Stomach (tissue), 8 donors: ENCODE measurements at regions not wholly inside any gene's neighbourhood (a gene's known extent, or its start where the extent isn't known, plus 50 kb on each side); places are given as distances from the start of the nearest gene placed in this dataset.

Source experiments
- DNase-seq, 2 donors: peaks; one replicate each; pipeline versions ENCODE4 v3.0.0 to v3.0.0-alpha.2; 2013 to 2019
- H3K27ac ChIP-seq, 5 donors: fragments of 200-600 bp in 4 of 5; sonication (generic) in 4 of 5; one replicate each; pipeline ENCODE4 v1.5.1; 2013 to 2019; ENCODE audit warnings: mild to moderate bottlenecking in 1 of 5, moderate library complexity in 1 of 5
- H3K27me3 ChIP-seq, 3 donors: fragments of 200-600 bp; sonication (generic); one replicate each; pipeline ENCODE4 v1.5.1; 2017 to 2019; ENCODE audit warnings: mixed run types in 1 of 3
- H3K36me3 ChIP-seq, 4 donors: fragments of 200-600 bp; sonication (generic); 1 replicate in 3 of 4; 2 replicates in 1 of 4; pipeline ENCODE4 v1.5.1; 2016 to 2019
- H3K4me1 ChIP-seq, 4 donors: fragments of 200-600 bp; sonication (generic); one replicate each; pipeline ENCODE4 v1.5.1; 2016 to 2019
- H3K4me3 ChIP-seq, 4 donors: fragments of 200-600 bp; sonication (generic) in 3 of 4; one replicate each; pipeline ENCODE4 v1.5.1; 2016 to 2019; ENCODE audit warnings: mild to moderate bottlenecking in 1 of 4
- H3K9me3 ChIP-seq, 4 donors: fragments of 200-600 bp; sonication (generic); one replicate each; pipeline ENCODE4 v1.5.1; 2016 to 2019
- EP300 ChIP-seq: sonication (generic); formaldehyde crosslinking; IDR thresholded peaks from one replicate; pipeline ENCODE4 v1.6.1; 2017; ENCODE audit warnings: antibody characterized with exemption
- POLR2A ChIP-seq, 4 donors: fragments of 450-650 bp; IDR thresholded peaks; one replicate each; pipeline ENCODE4 v1.6.1; 2016; ENCODE audit warnings: antibody characterized with exemption in 4 of 4, control low read depth in 2 of 4, mild to moderate bottlenecking in 1 of 4, moderate library complexity in 1 of 4
- POLR2AphosphoS5 ChIP-seq, 3 donors: sonication (generic); formaldehyde crosslinking; IDR thresholded peaks; one replicate each; pipeline ENCODE4 v1.6.1; 2016; ENCODE audit warnings: antibody characterized with exemption in 3 of 3
- WGBS, 5 donors: extraction: QIAGEN DNeasy Blood & Tissue Kit in 3 of 5; methylation state at CpG; one replicate each; pipeline versions ENCODE4 v1.1.5 to v1.1.7; 2013 to 2018; 5-methylcytosine and 5-hydroxymethylcytosine counted together
- intact Hi-C: fragments of 100-400 bp; cut with DNase I; formaldehyde crosslinking; loops from one replicate; pipeline ENCODE4 v1.15.1; 2023; ENCODE audit warnings: low total_unique reads
- TF ChIP-seq, protein P1 (sequence below), 7 experiments: fragments of 450-650 bp in 4 of 7; fragments of 200-600 bp in 3 of 7; sonication (generic) in 3 of 7; IDR thresholded peaks; one replicate each; pipeline ENCODE4 v1.5.1; 2016 to 2019; ENCODE audit warnings: antibody characterized with exemption in 7 of 7, control low read depth in 2 of 7, mild to moderate bottlenecking in 1 of 7
- donor health status: healthy with polysubstance abuse.
- donor health status: Bipolar disorder and iron deficiency.
- donor health status: healthy.

DNA sequence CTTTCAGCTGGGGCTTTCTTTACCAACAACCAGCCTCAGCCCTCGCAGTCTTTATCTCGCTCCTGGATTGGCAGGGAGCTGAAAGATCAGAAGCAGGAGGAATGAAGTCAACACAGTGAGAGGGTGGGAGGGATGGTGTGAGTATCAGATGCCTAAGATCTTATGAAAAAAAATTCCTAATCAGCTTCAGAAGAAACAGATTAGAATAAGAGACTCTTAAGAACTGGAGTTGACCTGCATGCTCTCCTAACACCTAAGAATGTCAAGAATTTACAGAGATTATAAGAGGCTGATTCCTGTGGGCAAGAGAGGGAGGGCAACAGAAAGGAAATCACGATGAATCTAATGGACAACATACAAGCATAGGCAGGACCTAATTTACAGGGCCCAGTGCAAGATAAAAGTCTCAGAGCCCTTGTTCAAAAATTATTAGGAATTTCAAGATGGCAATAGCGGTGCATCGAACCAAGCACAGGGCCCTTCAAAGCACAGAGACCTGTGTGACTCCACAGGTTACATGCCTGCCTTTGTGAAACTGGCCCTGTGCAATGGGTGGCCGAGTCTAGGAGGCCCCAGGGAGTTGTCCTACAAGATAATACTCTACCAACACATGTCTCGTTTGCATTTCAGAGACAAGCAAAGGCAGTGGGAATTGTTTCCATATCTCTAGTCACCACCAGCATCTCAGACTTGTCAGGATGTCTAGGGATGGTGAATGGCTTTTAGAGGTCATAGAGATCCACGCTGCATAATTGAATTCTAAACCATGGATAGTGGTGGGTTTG is 65.3 kb upstream of the PPP2R5A start:
- intact Hi-C loops: no loop called here
- Histone ChIP-seq H3K27ac (peak overlapping the region in 1 of 5 donors; percentile 14), H3K27me3 (no peaks in the 10 kb centered on the region), H3K4me3 (no peak overlapping the region), H3K4me1 (peaks cover 16 to 29% (median 20%) of the 10 kb centered on the region in 4 donors), H3K36me3 (no peaks in the 10 kb centered on the region), H3K9me3 (no peaks in the 10 kb centered on the region)
- WGBS, 5 donors: 52 to 68% (median 65%) methylated on average over 8 of the region's 8 CpGs
- DNase-seq: no peak
- TF ChIP-seq POLR2AphosphoS5 (IDR thresholded peaks at IDR 0.05) (no peak), POLR2A (IDR thresholded peaks at IDR 0.05) (no peak), EP300 (no peak)

- Histone ChIP-seq H3K27ac (no peak overlapping the region), H3K4me1 (peaks cover 19 to 49% (median 31%) of the 10 kb centered on the region in 4 donors), H3K27me3 (no peaks in the 10 kb centered on the region), H3K36me3 (no peaks in the 10 kb centered on the region), H3K4me3 (no peak overlapping the region), H3K9me3 (no peaks in the 10 kb centered on the region)
- intact Hi-C loops: no loop called here
- WGBS, 5 donors: 62 to 94% (median 74%) methylated on average over 1 of the region's 1 CpG
- DNase-seq: no peak
- TF ChIP-seq POLR2A (IDR thresholded peaks at IDR 0.05): no peak
- no peak for TF ChIP-seq EP300
- TF ChIP-seq, protein P1, sequence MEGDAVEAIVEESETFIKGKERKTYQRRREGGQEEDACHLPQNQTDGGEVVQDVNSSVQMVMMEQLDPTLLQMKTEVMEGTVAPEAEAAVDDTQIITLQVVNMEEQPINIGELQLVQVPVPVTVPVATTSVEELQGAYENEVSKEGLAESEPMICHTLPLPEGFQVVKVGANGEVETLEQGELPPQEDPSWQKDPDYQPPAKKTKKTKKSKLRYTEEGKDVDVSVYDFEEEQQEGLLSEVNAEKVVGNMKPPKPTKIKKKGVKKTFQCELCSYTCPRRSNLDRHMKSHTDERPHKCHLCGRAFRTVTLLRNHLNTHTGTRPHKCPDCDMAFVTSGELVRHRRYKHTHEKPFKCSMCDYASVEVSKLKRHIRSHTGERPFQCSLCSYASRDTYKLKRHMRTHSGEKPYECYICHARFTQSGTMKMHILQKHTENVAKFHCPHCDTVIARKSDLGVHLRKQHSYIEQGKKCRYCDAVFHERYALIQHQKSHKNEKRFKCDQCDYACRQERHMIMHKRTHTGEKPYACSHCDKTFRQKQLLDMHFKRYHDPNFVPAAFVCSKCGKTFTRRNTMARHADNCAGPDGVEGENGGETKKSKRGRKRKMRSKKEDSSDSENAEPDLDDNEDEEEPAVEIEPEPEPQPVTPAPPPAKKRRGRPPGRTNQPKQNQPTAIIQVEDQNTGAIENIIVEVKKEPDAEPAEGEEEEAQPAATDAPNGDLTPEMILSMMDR (IDR thresholded peaks at IDR 0.05): no peak
- no peak for TF ChIP-seq POLR2AphosphoS5 (IDR thresholded peaks at IDR 0.05)
These were observed 63.4 kb upstream of the PPP2R5A start for GRCh38 chr1:212221801-212222200.

- intact Hi-C loops: no loop called here
- H3K27ac ChIP-seq: no peak overlapping the region
- WGBS, 5 donors: 87 to 94% (median 89%) methylated on average over 2 of the region's 2 CpGs
- H3K9me3 ChIP-seq: no peaks in the 10 kb centered on the region
- H3K4me1 ChIP-seq: peaks cover 12 to 48% (median 23%) of the 10 kb centered on the region in 4 donors
- no peaks in the 10 kb centered on the region for H3K27me3 ChIP-seq
- no peak for DNase-seq
- H3K4me3 ChIP-seq: no peak overlapping the region
- no peaks in the 10 kb centered on the region for H3K36me3 ChIP-seq
- TF ChIP-seq, protein P1 (IDR thresholded peaks at IDR 0.05): no peak
- TF ChIP-seq POLR2A (IDR thresholded peaks at IDR 0.05): no peak
- TF ChIP-seq POLR2AphosphoS5 (IDR thresholded peaks at IDR 0.05): no peak
- no peak for TF ChIP-seq EP300
These were observed 61.1 kb upstream of the PPP2R5A start for GRCh38 chr1:212224102-212224501.

GRCh38 chr1:212225416-212225815 is 59.8 kb upstream of the PPP2R5A start:
- 32 to 55% (median 49%) methylated on average over 6 of the region's 6 CpGs for WGBS, 5 donors
- Histone ChIP-seq H3K9me3 (no peaks in the 10 kb centered on the region), H3K4me3 (no peak overlapping the region), H3K36me3 (no peaks in the 10 kb centered on the region), H3K4me1 (peaks cover 12 to 48% (median 22%) of the 10 kb centered on the region in 4 donors), H3K27ac (peak overlapping the region in 1 of 5 donors; percentile 33), H3K27me3 (no peaks in the 10 kb centered on the region)
- TF ChIP-seq POLR2AphosphoS5 (IDR thresholded peaks at IDR 0.05): no peak
- no peak for TF ChIP-seq POLR2A (IDR thresholded peaks at IDR 0.05)
- no peak for TF ChIP-seq EP300
- TF ChIP-seq, protein P1 (IDR thresholded peaks at IDR 0.05): no peak
- no peak for DNase-seq
- intact Hi-C loops: no loop called here

- Histone ChIP-seq H3K27ac (peak overlapping the region in 3 of 5 donors; percentile 3 to 37 (median 33)), H3K4me1 (peaks cover 12 to 52% (median 22%) of the 10 kb centered on the region in 4 donors), H3K36me3 (no peaks in the 10 kb centered on the region), H3K4me3 (no peak overlapping the region), H3K27me3 (no peaks in the 10 kb centered on the region), H3K9me3 (no peaks in the 10 kb centered on the region)
- no peak for DNase-seq
- 74 to 88% (median 79%) methylated on average over 4 of the region's 4 CpGs for WGBS, 5 donors
- TF ChIP-seq POLR2A (IDR thresholded peaks at IDR 0.05) (no peak), POLR2AphosphoS5 (IDR thresholded peaks at IDR 0.05) (no peak), EP300 (no peak)
- TF ChIP-seq, protein P1 (IDR thresholded peaks at IDR 0.05): no peak
- intact Hi-C loops: no loop called here
These were observed 59.3 kb upstream of the PPP2R5A start for GRCh38 chr1:212225871-212226302.
